ENCODE measurements at regions not wholly inside any gene's neighbourhood (a gene's known extent, or its start where the extent isn't known, plus 50 kb on each side); places are given as distances from the start of the nearest gene placed in this dataset.
A peak's percentile ranks its signal among the peaks of the same experiment; 100 is the strongest.

DNA sequence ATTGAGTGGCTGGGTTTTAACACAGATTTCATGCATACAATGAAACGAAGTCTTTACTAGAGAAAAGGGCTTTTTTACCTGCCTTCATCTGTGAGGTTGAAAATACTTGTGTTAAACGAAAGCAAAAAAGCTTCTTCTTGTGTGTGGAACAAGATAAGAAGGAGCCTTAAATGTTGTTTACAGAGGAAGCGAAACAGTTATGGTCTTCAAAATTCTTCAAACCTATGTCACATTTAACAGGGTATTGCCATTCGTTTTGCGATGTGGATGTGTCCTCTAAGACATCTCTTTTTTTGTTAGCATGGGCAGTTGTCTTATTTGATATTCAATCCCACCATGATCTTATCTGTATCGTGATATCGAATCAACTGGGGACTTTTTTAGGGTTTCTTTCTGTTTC, 532.6 kb downstream of the TMEM182 start:
- Histone ChIP-seq H3K4me1 (ENCODE audit: control insufficient read depth, extremely low read depth, insufficient read depth, low read length) (no peaks in the 10 kb centered on the region), H3K79me2 (ENCODE audit: control insufficient read depth, insufficient read depth, low read length) (no peaks in the 10 kb centered on the region), H3K27ac (ENCODE audit: insufficient read depth, low read depth, low read length) (no peak overlapping the region), H3K4me3 (replicated peaks in 1 of 3; ENCODE audit: insufficient read depth in 1 of 3, low read depth in 1 of 3, low read length in 3 of 3) (no peak overlapping the region), H3K4me2 (ENCODE audit: insufficient read depth, low read length) (no peak overlapping the region), H3K9me3 (replicated peaks; ENCODE audit: control insufficient read depth, insufficient read depth, low read length) (no peaks in the 10 kb centered on the region), H3K9me1 (replicated peaks; ENCODE audit: control insufficient read depth, extremely low read depth, insufficient read depth, low read length) (no peaks in the 10 kb centered on the region), H3K27me3 (ENCODE audit: control insufficient read depth in 2 of 2, insufficient read depth in 2 of 2, low read length in 2 of 2) (no peaks in the 10 kb centered on the region), H4K20me1 (replicated peaks; ENCODE audit: control insufficient read depth, extremely low read depth, insufficient read depth, low read length) (no peaks in the 10 kb centered on the region), H3K36me3 (ENCODE audit: control insufficient read depth in 2 of 2, extremely low read depth in 1 of 2, insufficient read depth in 2 of 2, low read length in 2 of 2) (no peaks in the 10 kb centered on the region), H3K9ac (replicated peaks; ENCODE audit: extremely low read depth, insufficient read depth, low read length) (no peak overlapping the region), H2AFZ (ENCODE audit: low read depth, low read length) (no peak overlapping the region)
- intact Hi-C loops (cut with micrococcal nuclease) (no loop called here), dilution Hi-C loops (cut with MboI; ENCODE audit: extremely low pct_ligation_motif_present, low sequenced_read_pairs) (no loop called here)
- POLR2A ChIA-PET: no interaction called here
- DNase-seq (ENCODE audit: low read depth, low spot score) (no peak), FAIRE-seq (peak; percentile 33)
- TF ChIP-seq GATA2 (IDR thresholded peaks at IDR 0.05; ENCODE audit: insufficient read depth, insufficient read length, low read depth, low read length): no peak
- no peak for TF ChIP-seq EZH2 (IDR thresholded peaks at IDR 0.05; ENCODE audit: borderline replicate concordance, low read depth, low read length, severe bottlenecking)
- no peak for TF ChIP-seq POLR2AphosphoS5 (IDR thresholded peaks at IDR 0.05; ENCODE audit: insufficient read depth, low read depth, low read length)
- no peak for TF ChIP-seq JUN (IDR thresholded peaks at IDR 0.05; ENCODE audit: borderline replicate concordance, insufficient read depth, insufficient read length, low read depth)
- TF ChIP-seq MYC (IDR thresholded peaks at IDR 0.05; ENCODE audit: low read depth, low read length): no peak
- TF ChIP-seq, protein P1, sequence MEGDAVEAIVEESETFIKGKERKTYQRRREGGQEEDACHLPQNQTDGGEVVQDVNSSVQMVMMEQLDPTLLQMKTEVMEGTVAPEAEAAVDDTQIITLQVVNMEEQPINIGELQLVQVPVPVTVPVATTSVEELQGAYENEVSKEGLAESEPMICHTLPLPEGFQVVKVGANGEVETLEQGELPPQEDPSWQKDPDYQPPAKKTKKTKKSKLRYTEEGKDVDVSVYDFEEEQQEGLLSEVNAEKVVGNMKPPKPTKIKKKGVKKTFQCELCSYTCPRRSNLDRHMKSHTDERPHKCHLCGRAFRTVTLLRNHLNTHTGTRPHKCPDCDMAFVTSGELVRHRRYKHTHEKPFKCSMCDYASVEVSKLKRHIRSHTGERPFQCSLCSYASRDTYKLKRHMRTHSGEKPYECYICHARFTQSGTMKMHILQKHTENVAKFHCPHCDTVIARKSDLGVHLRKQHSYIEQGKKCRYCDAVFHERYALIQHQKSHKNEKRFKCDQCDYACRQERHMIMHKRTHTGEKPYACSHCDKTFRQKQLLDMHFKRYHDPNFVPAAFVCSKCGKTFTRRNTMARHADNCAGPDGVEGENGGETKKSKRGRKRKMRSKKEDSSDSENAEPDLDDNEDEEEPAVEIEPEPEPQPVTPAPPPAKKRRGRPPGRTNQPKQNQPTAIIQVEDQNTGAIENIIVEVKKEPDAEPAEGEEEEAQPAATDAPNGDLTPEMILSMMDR (IDR thresholded peaks at IDR 0.05; ENCODE audit: extremely low read depth in 1 of 2, insufficient read depth in 1 of 2, low read depth in 1 of 2, low read length in 2 of 2): no peak
- TF ChIP-seq, protein P2, sequence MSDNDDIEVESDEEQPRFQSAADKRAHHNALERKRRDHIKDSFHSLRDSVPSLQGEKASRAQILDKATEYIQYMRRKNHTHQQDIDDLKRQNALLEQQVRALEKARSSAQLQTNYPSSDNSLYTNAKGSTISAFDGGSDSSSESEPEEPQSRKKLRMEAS (IDR thresholded peaks at IDR 0.05; ENCODE audit: insufficient read depth, insufficient read length): no peak
- no peak for TF ChIP-seq FOS (IDR thresholded peaks at IDR 0.05; ENCODE audit: borderline replicate concordance, insufficient read depth, low read length)
- no peak for TF ChIP-seq POLR2A (IDR thresholded peaks at IDR 0.05; ENCODE audit: low read depth, low read length)
- no TSS peak for BruUV-seq (replicated peaks)
- CTCF ChIA-PET: no interaction called here

Data from endothelial cell of umbilical vein (primary cell).